ENCODE measurements at regions not wholly inside any gene's neighbourhood (a gene's known extent, or its start where the extent isn't known, plus 50 kb on each side); places are given as distances from the start of the nearest gene placed in this dataset.

DNA sequence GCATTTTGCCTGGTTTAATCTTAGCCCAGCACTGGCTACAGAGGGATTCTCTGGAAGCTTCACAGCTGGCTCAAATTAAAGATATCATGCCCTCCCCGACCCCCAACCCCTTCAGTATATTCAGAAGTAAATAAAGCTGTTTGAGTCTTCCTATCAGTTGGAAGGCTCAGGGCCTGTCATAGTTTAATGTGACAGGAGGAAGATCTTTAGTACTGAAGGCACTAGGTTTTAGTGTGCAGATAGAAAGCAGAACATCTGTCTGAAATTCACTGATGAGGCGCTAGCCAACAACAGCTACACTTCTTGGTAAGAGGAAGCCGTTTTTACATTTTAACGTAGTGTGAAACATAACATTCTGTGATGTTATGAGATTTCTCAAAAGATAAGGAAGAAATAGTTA is 969.1 kb upstream of the CDH2 start:
- ATAC-seq (ENCODE audit: insufficient read depth, low read depth) = peak; percentile 93
- H3K4me3 ChIP-seq (ENCODE audit: low read depth in 1 of 2, low read length in 2 of 2) = peak overlapping the region in 1 of 2 experiments; percentile 16; a peak in 2 of 4 replicates
- TF ChIP-seq EZH2 (IDR thresholded peaks at IDR 0.05; ENCODE audit: borderline replicate concordance, low read depth, low read length, severe bottlenecking) = no peak
- TF ChIP-seq, protein P1, sequence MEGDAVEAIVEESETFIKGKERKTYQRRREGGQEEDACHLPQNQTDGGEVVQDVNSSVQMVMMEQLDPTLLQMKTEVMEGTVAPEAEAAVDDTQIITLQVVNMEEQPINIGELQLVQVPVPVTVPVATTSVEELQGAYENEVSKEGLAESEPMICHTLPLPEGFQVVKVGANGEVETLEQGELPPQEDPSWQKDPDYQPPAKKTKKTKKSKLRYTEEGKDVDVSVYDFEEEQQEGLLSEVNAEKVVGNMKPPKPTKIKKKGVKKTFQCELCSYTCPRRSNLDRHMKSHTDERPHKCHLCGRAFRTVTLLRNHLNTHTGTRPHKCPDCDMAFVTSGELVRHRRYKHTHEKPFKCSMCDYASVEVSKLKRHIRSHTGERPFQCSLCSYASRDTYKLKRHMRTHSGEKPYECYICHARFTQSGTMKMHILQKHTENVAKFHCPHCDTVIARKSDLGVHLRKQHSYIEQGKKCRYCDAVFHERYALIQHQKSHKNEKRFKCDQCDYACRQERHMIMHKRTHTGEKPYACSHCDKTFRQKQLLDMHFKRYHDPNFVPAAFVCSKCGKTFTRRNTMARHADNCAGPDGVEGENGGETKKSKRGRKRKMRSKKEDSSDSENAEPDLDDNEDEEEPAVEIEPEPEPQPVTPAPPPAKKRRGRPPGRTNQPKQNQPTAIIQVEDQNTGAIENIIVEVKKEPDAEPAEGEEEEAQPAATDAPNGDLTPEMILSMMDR (IDR thresholded peaks at IDR 0.05; ENCODE audit: borderline replicate concordance, extremely low read depth, low read length, poor library complexity, severe bottlenecking) = no peak

DNA sequence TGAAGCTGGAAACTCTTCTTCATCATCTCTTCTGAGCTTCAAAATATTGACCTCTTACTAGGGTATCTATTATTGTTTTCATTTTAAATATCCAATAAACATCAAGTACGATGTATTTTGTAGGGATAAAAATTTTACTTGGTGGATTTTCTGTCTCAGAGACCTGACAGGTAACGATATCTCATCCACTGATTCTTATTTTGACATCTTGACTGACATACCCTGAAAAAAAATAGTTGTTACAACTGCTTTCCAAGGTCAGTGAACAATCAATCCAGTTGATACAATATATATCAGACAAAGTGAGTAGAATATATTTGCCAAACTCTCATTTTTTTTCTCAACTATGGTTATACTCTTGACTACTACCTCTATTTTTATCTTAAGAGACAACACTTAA is 963.7 kb upstream of the CDH2 start:
- no peak for TF ChIP-seq EZH2 (IDR thresholded peaks at IDR 0.05; ENCODE audit: borderline replicate concordance, low read depth, low read length, severe bottlenecking)
- TF ChIP-seq, protein P1 (IDR thresholded peaks at IDR 0.05; ENCODE audit: borderline replicate concordance, extremely low read depth, low read length, poor library complexity, severe bottlenecking) = no peak
- DNase-seq = no peak
- no peak overlapping the region for H3K9ac ChIP-seq (ENCODE audit: low read depth, low read length)
- H3K27ac ChIP-seq (ENCODE audit: low read length) = no peak overlapping the region
- H2AFZ ChIP-seq (ENCODE audit: low read depth, low read length) = no peak overlapping the region
- no peak for ATAC-seq (ENCODE audit: insufficient read depth, low read depth)
- H3K79me2 ChIP-seq (ENCODE audit: insufficient read depth, low read length) = no peaks in the 10 kb centered on the region
- H3K4me3 ChIP-seq (ENCODE audit: low read depth in 1 of 2, low read length in 2 of 2) = no peak overlapping the region
- H3K36me3 ChIP-seq (ENCODE audit: insufficient read depth, low read length) = no peaks in the 10 kb centered on the region
- peaks cover 7% of the 10 kb centered on the region for H3K4me1 ChIP-seq (ENCODE audit: insufficient read depth, low read length)
- H3K4me2 ChIP-seq (ENCODE audit: insufficient read depth, low read length) = no peak overlapping the region
- no peaks in the 10 kb centered on the region for H4K20me1 ChIP-seq (ENCODE audit: insufficient read depth, low read length)
- H3K9me3 ChIP-seq (ENCODE audit: insufficient read depth, low read length, severe bottlenecking) = no peaks in the 10 kb centered on the region
- no peaks in the 10 kb centered on the region for H3K27me3 ChIP-seq (ENCODE audit: insufficient read depth, low read length, poor library complexity)

More for the DNA sequence above, 969.1 kb upstream of the CDH2 start:
- H3K36me3 ChIP-seq (ENCODE audit: insufficient read depth, low read length) = no peaks in the 10 kb centered on the region
- peak overlapping the region; percentile 59 for H3K4me2 ChIP-seq (ENCODE audit: insufficient read depth, low read length)
- peak overlapping the region; percentile 40 for H3K9ac ChIP-seq (ENCODE audit: low read depth, low read length)
- peak overlapping the region; percentile 85 for H3K27ac ChIP-seq (ENCODE audit: low read length)
- H4K20me1 ChIP-seq (ENCODE audit: insufficient read depth, low read length) = no peaks in the 10 kb centered on the region
- H2AFZ ChIP-seq (ENCODE audit: low read depth, low read length) = peak overlapping the region; percentile 72
- peak; percentile 50 for DNase-seq
- peaks cover 39% of the 10 kb centered on the region for H3K4me1 ChIP-seq (ENCODE audit: insufficient read depth, low read length)
- H3K79me2 ChIP-seq (ENCODE audit: insufficient read depth, low read length) = no peaks in the 10 kb centered on the region
- H3K9me3 ChIP-seq (ENCODE audit: insufficient read depth, low read length, severe bottlenecking) = no peaks in the 10 kb centered on the region
- H3K27me3 ChIP-seq (ENCODE audit: insufficient read depth, low read length, poor library complexity) = no peaks in the 10 kb centered on the region

DNA sequence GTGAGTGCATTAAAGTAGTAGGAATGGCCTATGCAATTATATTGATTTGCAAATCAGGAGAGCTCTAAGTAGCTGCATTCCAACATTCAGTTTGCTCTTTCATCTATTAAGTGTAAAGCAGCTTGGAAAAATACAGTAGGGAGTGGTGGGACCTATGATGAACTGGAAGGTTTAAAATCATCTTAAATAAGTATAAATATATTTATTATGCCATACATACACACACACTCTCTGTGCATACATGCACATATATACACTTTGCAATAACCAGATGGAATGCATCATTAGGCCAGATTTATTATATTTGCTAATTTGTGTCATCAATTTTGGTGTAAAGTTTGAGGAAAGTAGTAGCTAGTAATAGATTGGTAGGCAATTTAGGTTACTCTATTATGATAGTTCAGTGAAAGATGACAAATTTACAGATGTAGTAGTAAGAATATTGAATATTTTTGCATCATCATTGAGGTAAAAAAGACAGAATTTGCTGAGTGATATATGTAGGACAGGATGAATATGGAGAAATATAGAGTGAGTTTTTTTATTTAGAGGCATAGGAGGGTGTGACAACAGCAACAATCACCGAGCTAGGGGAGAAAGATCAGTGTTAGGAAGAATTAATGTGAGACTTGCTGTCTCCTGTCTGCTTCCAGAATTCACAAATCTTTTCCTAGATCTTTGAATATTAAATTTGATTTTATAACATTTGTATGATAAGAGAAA is 961.0 kb upstream of the CDH2 start:
- ATAC-seq (ENCODE audit: insufficient read depth, low read depth) (no peak), DNase-seq (no peak)
- no peaks in the 10 kb centered on the region for H3K79me2 ChIP-seq (ENCODE audit: insufficient read depth, low read length)
- no peak overlapping the region for H3K4me3 ChIP-seq (ENCODE audit: low read depth in 1 of 2, low read length in 2 of 2)
- no peak for TF ChIP-seq EZH2 (IDR thresholded peaks at IDR 0.05; ENCODE audit: borderline replicate concordance, low read depth, low read length, severe bottlenecking)
- TF ChIP-seq, protein P1 (IDR thresholded peaks at IDR 0.05; ENCODE audit: borderline replicate concordance, extremely low read depth, low read length, poor library complexity, severe bottlenecking) = no peak
- H3K27ac ChIP-seq (ENCODE audit: low read length) = no peak overlapping the region
- H3K9ac ChIP-seq (ENCODE audit: low read depth, low read length) = no peak overlapping the region
- H3K36me3 ChIP-seq (ENCODE audit: insufficient read depth, low read length) = no peaks in the 10 kb centered on the region
- H3K4me2 ChIP-seq (ENCODE audit: insufficient read depth, low read length) = no peak overlapping the region
- H2AFZ ChIP-seq (ENCODE audit: low read depth, low read length) = no peak overlapping the region
- no peaks in the 10 kb centered on the region for H3K9me3 ChIP-seq (ENCODE audit: insufficient read depth, low read length, severe bottlenecking)
- H3K4me1 ChIP-seq (ENCODE audit: insufficient read depth, low read length) = no peaks in the 10 kb centered on the region
- H4K20me1 ChIP-seq (ENCODE audit: insufficient read depth, low read length) = no peaks in the 10 kb centered on the region
- no peaks in the 10 kb centered on the region for H3K27me3 ChIP-seq (ENCODE audit: insufficient read depth, low read length, poor library complexity)
